ENCODE measurements at regions not wholly inside any gene's neighbourhood (a gene's known extent, or its start where the extent isn't known, plus 50 kb on each side); places are given as distances from the start of the nearest gene placed in this dataset.

DNA sequence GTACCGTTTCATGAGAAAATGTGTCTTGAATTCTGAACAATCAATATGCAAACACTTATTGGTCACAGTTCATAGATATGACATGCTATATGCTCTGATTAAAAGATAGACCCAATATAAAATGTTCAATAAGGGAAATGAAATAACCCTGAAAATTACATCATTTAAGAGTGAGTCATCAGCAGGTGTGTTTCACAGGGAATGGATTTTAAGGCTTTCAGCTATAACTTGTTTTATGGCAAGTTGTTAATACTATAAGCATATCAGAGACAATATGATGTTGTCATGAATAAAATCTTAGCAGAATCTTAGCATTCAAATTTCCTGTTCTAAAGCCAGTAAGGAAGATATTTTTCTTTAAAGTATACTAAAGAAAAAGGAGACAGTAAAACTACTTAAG lies 483.4 kb upstream of the PCDH9 start:
- CTCF ChIA-PET = no interaction called here
- Mint-ChIP-seq H3K9me3 (ENCODE audit: insufficient read depth) (peaks cover 26% of the 10 kb centered on the region), H3K4me3 (no peak overlapping the region), H3K27ac (no peak overlapping the region), H3K36me3 (ENCODE audit: low read depth) (no peaks in the 10 kb centered on the region), H3K27me3 (ENCODE audit: low read depth) (no peaks in the 10 kb centered on the region), H3K4me1 (ENCODE audit: low read depth) (no peaks in the 10 kb centered on the region)
- ATAC-seq = no peak
- DNase-seq = no peak
- POLR2A ChIA-PET = no interaction called here

- DNase-seq (no peak), ATAC-seq (no peak)
- H3K27ac Mint-ChIP-seq = no peak overlapping the region
- H3K27me3 Mint-ChIP-seq (ENCODE audit: low read depth) = no peaks in the 10 kb centered on the region
- no peak overlapping the region for H3K4me3 Mint-ChIP-seq
- H3K9me3 Mint-ChIP-seq (ENCODE audit: insufficient read depth) = peaks cover 18% of the 10 kb centered on the region
- H3K4me1 Mint-ChIP-seq (ENCODE audit: low read depth) = no peaks in the 10 kb centered on the region
- H3K36me3 Mint-ChIP-seq (ENCODE audit: low read depth) = no peaks in the 10 kb centered on the region
- CTCF ChIA-PET = no interaction called here
- POLR2A ChIA-PET = no interaction called here
Measured at GRCh38 chr13:67696775-67697174, 466.6 kb upstream of the PCDH9 start.

GRCh38 chr13:67664502-67664901 lies 434.4 kb upstream of the PCDH9 start:
- Mint-ChIP-seq H3K4me3 (no peak overlapping the region), H3K4me1 (ENCODE audit: low read depth) (no peaks in the 10 kb centered on the region), H3K27ac (no peak overlapping the region), H3K27me3 (ENCODE audit: low read depth) (no peaks in the 10 kb centered on the region), H3K36me3 (ENCODE audit: low read depth) (no peaks in the 10 kb centered on the region), H3K9me3 (ENCODE audit: insufficient read depth) (peaks cover 5% of the 10 kb centered on the region)
- DNase-seq (no peak), ATAC-seq (no peak)
- ChIA-PET CTCF (no interaction called here), POLR2A (no interaction called here)

- ATAC-seq = no peak
- CTCF ChIA-PET = no interaction called here
- peaks cover 5% of the 10 kb centered on the region for H3K9me3 Mint-ChIP-seq (ENCODE audit: insufficient read depth)
Measured at GRCh38 chr13:67662997-67663396, 432.9 kb upstream of the PCDH9 start.

DNA sequence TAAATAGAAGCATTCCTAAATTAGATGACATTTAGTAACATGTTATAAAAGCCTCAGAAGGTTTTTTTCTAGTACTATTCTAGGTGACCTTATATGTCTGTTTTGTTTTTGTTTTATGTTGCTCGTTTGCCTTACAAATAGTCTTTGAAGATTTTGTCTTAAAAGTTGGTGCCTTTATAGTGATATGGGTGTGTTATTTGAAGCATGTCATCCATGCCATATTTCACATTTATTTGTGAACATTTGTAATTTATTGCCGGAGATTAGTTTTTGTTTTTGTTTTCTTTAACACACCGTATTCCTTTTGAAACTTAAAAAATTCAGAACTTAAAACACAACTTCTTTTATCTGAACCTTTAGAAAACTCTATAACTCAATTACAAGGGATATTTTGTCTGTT lies 422.8 kb upstream of the PCDH9 start:
- ChIA-PET POLR2A (no interaction called here), CTCF (no interaction called here)
- no peak overlapping the region for H3K27ac Mint-ChIP-seq
- H3K27me3 Mint-ChIP-seq (ENCODE audit: low read depth) = no peaks in the 10 kb centered on the region
- H3K9me3 Mint-ChIP-seq (ENCODE audit: insufficient read depth) = peaks cover 7% of the 10 kb centered on the region
- H3K4me1 Mint-ChIP-seq (ENCODE audit: low read depth) = no peaks in the 10 kb centered on the region
- no peaks in the 10 kb centered on the region for H3K36me3 Mint-ChIP-seq (ENCODE audit: low read depth)
- H3K4me3 Mint-ChIP-seq = no peak overlapping the region
- ATAC-seq = no peak
- no peak for DNase-seq

More at GRCh38 chr13:67662997-67663396, 432.9 kb upstream of the PCDH9 start:
- Mint-ChIP-seq H3K4me1 (ENCODE audit: low read depth) (no peaks in the 10 kb centered on the region), H3K27ac (no peak overlapping the region), H3K27me3 (ENCODE audit: low read depth) (no peaks in the 10 kb centered on the region), H3K4me3 (no peak overlapping the region), H3K36me3 (ENCODE audit: low read depth) (no peaks in the 10 kb centered on the region)
- POLR2A ChIA-PET = no interaction called here
- DNase-seq = no peak

DNA sequence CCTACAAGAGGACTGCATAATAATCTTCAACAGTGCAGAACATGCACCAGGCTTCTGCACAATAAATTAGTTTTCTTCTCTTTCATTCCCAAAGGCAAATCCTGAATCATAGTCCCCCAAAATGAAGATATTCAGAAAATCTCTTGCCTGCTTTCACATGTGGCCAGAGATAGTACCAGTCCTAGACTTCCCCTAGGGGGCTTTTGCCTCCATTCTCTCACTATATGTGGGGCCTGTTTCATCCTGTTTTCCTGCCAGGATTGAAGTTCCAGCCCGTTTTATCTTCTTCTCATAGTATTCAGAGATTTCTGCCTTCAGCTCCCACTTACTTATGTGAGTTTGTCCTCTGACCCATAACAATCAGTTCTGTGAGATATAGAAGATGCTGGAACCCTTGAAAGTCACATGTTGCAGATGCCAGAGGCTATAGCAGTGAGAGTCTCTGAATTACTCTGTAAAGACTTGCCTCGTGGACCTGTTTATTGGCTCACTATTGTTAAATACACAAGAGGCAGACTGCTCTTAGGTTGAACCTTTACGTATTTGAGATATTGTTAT lies 421.9 kb upstream of the PCDH9 start:
- ChIA-PET CTCF (no interaction called here), POLR2A (no interaction called here)
- Mint-ChIP-seq H3K4me1 (ENCODE audit: low read depth) (no peaks in the 10 kb centered on the region), H3K27ac (no peak overlapping the region), H3K36me3 (ENCODE audit: low read depth) (no peaks in the 10 kb centered on the region), H3K4me3 (no peak overlapping the region), H3K27me3 (ENCODE audit: low read depth) (no peaks in the 10 kb centered on the region), H3K9me3 (ENCODE audit: insufficient read depth) (peaks cover 4% of the 10 kb centered on the region)
- no peak for DNase-seq
- ATAC-seq = no peak

DNA sequence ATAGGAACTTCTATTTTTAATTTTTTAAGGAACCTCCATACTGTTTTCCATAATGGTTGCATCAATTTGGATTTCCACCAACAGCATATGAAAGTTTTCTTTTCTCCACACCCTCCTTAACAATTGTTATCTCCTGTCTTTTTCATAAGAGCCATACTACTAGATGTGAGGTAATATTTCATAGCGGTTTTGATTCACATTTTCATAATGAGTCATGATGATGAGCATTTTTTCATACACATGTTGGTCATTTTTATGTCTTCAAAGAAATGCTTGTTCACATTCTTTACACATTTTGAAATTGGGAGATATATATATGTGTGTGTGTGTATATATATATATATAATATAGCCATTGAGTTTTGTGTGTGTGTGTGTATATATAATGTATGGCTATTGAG lies 420.3 kb upstream of the PCDH9 start:
- no peaks in the 10 kb centered on the region for H3K27me3 Mint-ChIP-seq (ENCODE audit: low read depth)
- no peak for ATAC-seq

GRCh38 chr13:67645874-67646467 lies 415.8 kb upstream of the PCDH9 start:
- ATAC-seq (no peak), DNase-seq (no peak)
- Mint-ChIP-seq H3K27ac (no peak overlapping the region), H3K36me3 (ENCODE audit: low read depth) (no peaks in the 10 kb centered on the region), H3K27me3 (ENCODE audit: low read depth) (no peaks in the 10 kb centered on the region), H3K4me3 (no peak overlapping the region), H3K4me1 (ENCODE audit: low read depth) (no peaks in the 10 kb centered on the region), H3K9me3 (ENCODE audit: insufficient read depth) (peaks cover 24% of the 10 kb centered on the region)
- POLR2A ChIA-PET = no interaction called here
- CTCF ChIA-PET = no interaction called here

More for the DNA sequence above, 420.3 kb upstream of the PCDH9 start:
- Mint-ChIP-seq H3K36me3 (ENCODE audit: low read depth) (no peaks in the 10 kb centered on the region), H3K27ac (no peak overlapping the region), H3K4me1 (ENCODE audit: low read depth) (no peaks in the 10 kb centered on the region), H3K9me3 (ENCODE audit: insufficient read depth) (peaks cover 3% of the 10 kb centered on the region), H3K4me3 (no peak overlapping the region)
- ChIA-PET POLR2A (no interaction called here), CTCF (no interaction called here)
- no peak for DNase-seq

DNA sequence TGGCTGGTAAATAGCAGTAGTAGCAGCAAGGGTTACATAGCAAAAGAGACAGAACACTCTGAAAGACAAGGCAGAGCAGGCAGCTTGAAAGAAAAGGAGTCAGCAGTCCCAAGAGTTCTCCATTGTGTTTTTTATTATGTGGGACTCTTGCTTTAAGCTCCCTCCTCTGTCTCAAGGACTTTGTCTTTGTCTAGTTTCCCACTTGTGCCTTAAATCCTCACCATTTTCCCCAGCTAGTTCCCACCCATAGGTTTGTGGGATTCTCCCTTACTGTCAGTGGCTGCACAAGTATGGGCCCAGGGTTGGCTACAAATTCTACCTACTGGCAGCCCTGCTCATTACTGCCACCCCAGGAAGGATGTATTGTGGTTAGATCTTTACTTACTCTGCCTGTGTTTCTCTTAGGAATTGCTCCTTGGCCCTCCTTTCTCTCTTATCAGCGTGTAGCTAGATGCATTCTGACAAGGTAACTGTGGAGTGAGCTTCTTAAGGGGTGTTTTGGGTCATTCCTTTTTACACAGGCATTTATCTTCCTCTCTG lies 413.4 kb upstream of the PCDH9 start:
- CTCF ChIA-PET = no interaction called here
- H3K27me3 Mint-ChIP-seq (ENCODE audit: low read depth) = no peaks in the 10 kb centered on the region
- no peaks in the 10 kb centered on the region for H3K4me1 Mint-ChIP-seq (ENCODE audit: low read depth)
- POLR2A ChIA-PET = no interaction called here
- H3K27ac Mint-ChIP-seq = no peak overlapping the region
- H3K4me3 Mint-ChIP-seq = no peak overlapping the region
- no peaks in the 10 kb centered on the region for H3K36me3 Mint-ChIP-seq (ENCODE audit: low read depth)
- peaks cover 24% of the 10 kb centered on the region for H3K9me3 Mint-ChIP-seq (ENCODE audit: insufficient read depth)
- DNase-seq = no peak
- no peak for ATAC-seq

DNA sequence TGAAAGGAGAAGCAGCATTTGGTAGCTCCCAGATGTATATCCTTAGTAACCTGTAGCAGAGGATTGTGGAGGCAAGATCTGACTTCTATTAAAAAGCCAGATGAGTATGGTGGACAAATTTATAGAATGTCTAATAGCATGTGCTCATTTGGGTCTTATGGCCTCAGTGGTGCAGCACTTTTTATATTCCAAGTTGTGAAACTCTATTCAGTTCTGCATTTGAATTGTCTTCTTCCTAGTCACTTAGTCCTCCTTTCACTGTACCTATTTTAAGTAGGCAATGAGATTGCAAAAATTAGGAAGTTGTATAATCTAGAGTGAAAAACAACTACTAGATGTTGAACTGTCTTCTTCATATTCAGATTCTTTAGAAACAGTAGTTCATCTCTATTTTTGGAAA lies 412.5 kb upstream of the PCDH9 start:
- Mint-ChIP-seq H3K27me3 (ENCODE audit: low read depth) (no peaks in the 10 kb centered on the region), H3K9me3 (ENCODE audit: insufficient read depth) (peaks cover 24% of the 10 kb centered on the region), H3K4me1 (ENCODE audit: low read depth) (no peaks in the 10 kb centered on the region), H3K4me3 (no peak overlapping the region), H3K27ac (no peak overlapping the region), H3K36me3 (ENCODE audit: low read depth) (no peaks in the 10 kb centered on the region)
- ChIA-PET POLR2A (no interaction called here), CTCF (no interaction called here)
- DNase-seq (no peak), ATAC-seq (no peak)

DNA sequence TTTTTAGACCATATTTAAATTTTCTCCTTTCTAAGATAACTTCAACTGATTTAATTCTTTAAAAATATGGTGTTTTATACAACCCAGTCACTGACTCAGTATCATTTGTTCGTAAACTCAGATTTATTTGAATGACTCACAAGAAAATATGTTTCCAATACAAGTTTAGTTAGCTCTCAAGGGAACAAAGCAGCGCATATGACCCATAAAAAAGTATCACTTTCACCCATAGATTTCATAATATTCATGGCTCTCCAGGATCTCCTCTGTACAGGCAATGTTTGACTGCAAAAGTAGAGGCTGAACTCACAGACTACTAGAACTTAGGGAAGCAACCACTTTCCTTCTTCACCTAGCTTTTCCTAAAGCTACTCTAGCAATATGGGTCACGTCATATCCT lies 405.6 kb upstream of the PCDH9 start:
- H3K36me3 Mint-ChIP-seq (ENCODE audit: low read depth) = no peaks in the 10 kb centered on the region
- no peak overlapping the region for H3K27ac Mint-ChIP-seq
- ATAC-seq = no peak

DNA sequence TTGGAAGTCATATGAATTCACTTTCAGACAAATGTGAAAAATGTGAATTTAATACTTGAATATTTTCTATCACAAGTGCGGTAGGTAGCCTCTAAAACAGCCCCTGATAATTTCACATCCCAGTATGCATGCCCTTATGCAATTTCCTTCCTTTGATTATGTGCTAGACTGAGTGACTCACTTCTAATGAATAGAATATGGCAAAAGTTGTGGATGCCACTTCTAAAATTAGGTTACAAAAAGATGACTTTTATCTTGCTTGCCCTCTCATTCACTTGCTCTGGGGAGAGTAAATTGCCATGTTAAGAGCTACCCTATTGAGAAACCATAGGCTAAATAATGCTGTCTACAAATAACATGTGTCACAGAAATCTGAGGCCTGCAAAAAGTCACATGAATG lies 402.5 kb upstream of the PCDH9 start:
- Mint-ChIP-seq H3K27me3 (ENCODE audit: low read depth) (no peaks in the 10 kb centered on the region), H3K27ac (no peak overlapping the region), H3K36me3 (ENCODE audit: low read depth) (no peaks in the 10 kb centered on the region), H3K4me1 (ENCODE audit: low read depth) (no peaks in the 10 kb centered on the region), H3K9me3 (ENCODE audit: insufficient read depth) (peaks cover 16% of the 10 kb centered on the region), H3K4me3 (no peak overlapping the region)
- no peak for DNase-seq
- ChIA-PET POLR2A (no interaction called here), CTCF (no interaction called here)
- ATAC-seq = no peak

More for the DNA sequence above, 405.6 kb upstream of the PCDH9 start:
- Mint-ChIP-seq H3K4me1 (ENCODE audit: low read depth) (no peaks in the 10 kb centered on the region), H3K9me3 (ENCODE audit: insufficient read depth) (peaks cover 10% of the 10 kb centered on the region), H3K4me3 (no peak overlapping the region), H3K27me3 (ENCODE audit: low read depth) (no peaks in the 10 kb centered on the region)
- CTCF ChIA-PET = no interaction called here
- no peak for DNase-seq
- POLR2A ChIA-PET = no interaction called here

- Mint-ChIP-seq H3K4me3 (no peak overlapping the region), H3K27me3 (ENCODE audit: low read depth) (no peaks in the 10 kb centered on the region), H3K36me3 (ENCODE audit: low read depth) (no peaks in the 10 kb centered on the region), H3K4me1 (ENCODE audit: low read depth) (no peaks in the 10 kb centered on the region), H3K9me3 (ENCODE audit: insufficient read depth) (peaks cover 24% of the 10 kb centered on the region), H3K27ac (no peak overlapping the region)
- CTCF ChIA-PET = no interaction called here
- DNase-seq (no peak), ATAC-seq (no peak)
- POLR2A ChIA-PET = no interaction called here
Measured at GRCh38 chr13:67630640-67631039, 400.5 kb upstream of the PCDH9 start.
